Mesothelial cell of epicardium (in vitro differentiated cells): ENCODE measurements at regions not wholly inside any gene's neighbourhood (a gene's known extent, or its start where the extent isn't known, plus 50 kb on each side); places are given as distances from the start of the nearest gene placed in this dataset.

Source experiments
- DNase-seq, 2 experiments: peaks; one replicate each; pipeline ENCODE4 v3.0.0; 2021; ENCODE audit warnings: low spot score in 2 of 2; ENCODE audit not compliant: unreplicated experiment in 2 of 2
- H3K27ac Mint-ChIP-seq: 2 replicates; pipeline ENCODE4 v1.8.0; 2021; ENCODE audit warnings: mixed read lengths
- H3K27me3 Mint-ChIP-seq: 2 replicates; pipeline ENCODE4 v1.8.0; 2021; ENCODE audit warnings: low read depth, mixed read lengths
- H3K36me3 Mint-ChIP-seq: 2 replicates; pipeline ENCODE4 v1.8.0; 2021; ENCODE audit warnings: mixed read lengths
- H3K4me1 Mint-ChIP-seq: 2 replicates; pipeline ENCODE4 v1.8.0; 2021; ENCODE audit warnings: mixed read lengths
- H3K4me3 Mint-ChIP-seq: 2 replicates; pipeline ENCODE4 v1.8.0; 2021; ENCODE audit warnings: mild to moderate bottlenecking, moderate library complexity, mixed read lengths
- H3K9me3 Mint-ChIP-seq: 2 replicates; pipeline ENCODE4 v1.8.0; 2021; ENCODE audit warnings: mixed read lengths
- CTCF ChIP-seq: fragments of 200-600 bp; sonication (generic); IDR thresholded peaks from one replicate; pipeline ENCODE4 v1.5.0; 2021; ENCODE audit warnings: antibody characterized with exemption; ENCODE audit not compliant: unreplicated experiment

GRCh38 chr7:414681-415560 lies 104.7 kb downstream of the PDGFA start:
- no peaks in the 10 kb centered on the region for H3K27me3 Mint-ChIP-seq
- TF ChIP-seq CTCF = no peak
- peak in 1 of 2 experiments; percentile 36 for DNase-seq

GRCh38 chr7:415646-416525 lies 103.8 kb downstream of the PDGFA start:
- peak in 1 of 2 experiments; percentile 32 for DNase-seq
- H3K4me3 Mint-ChIP-seq = no peak overlapping the region
- no peaks in the 10 kb centered on the region for H3K4me1 Mint-ChIP-seq
- no peak for TF ChIP-seq CTCF
- peaks cover 8% of the 10 kb centered on the region for H3K9me3 Mint-ChIP-seq
- no peaks in the 10 kb centered on the region for H3K27me3 Mint-ChIP-seq
- H3K27ac Mint-ChIP-seq = no peak overlapping the region
- H3K36me3 Mint-ChIP-seq = peaks cover 3% of the 10 kb centered on the region

More at GRCh38 chr7:414681-415560, 104.7 kb downstream of the PDGFA start:
- Mint-ChIP-seq H3K9me3 (peaks cover 8% of the 10 kb centered on the region), H3K27ac (no peak overlapping the region), H3K4me1 (no peaks in the 10 kb centered on the region), H3K36me3 (peaks cover 3% of the 10 kb centered on the region), H3K4me3 (no peak overlapping the region)

GRCh38 chr7:416761-417624 lies 102.7 kb downstream of the PDGFA start:
- TF ChIP-seq CTCF = no peak
- Mint-ChIP-seq H3K4me3 (no peak overlapping the region), H3K36me3 (peaks cover 3% of the 10 kb centered on the region), H3K27me3 (peaks cover 3% of the 10 kb centered on the region), H3K9me3 (peaks cover 8% of the 10 kb centered on the region), H3K4me1 (no peaks in the 10 kb centered on the region), H3K27ac (no peak overlapping the region)
- peak in 1 of 2 experiments; percentile 37 for DNase-seq

- Mint-ChIP-seq H3K4me3 (no peak overlapping the region), H3K27ac (no peak overlapping the region), H3K4me1 (no peaks in the 10 kb centered on the region), H3K36me3 (peaks cover 3% of the 10 kb centered on the region), H3K9me3 (peaks cover 8% of the 10 kb centered on the region), H3K27me3 (peaks cover 3% of the 10 kb centered on the region)
- no peak for DNase-seq
- TF ChIP-seq CTCF = no peak
Observed at GRCh38 chr7:417625-417889, 102.1 kb downstream of the PDGFA start.

- no peak for DNase-seq
- TF ChIP-seq CTCF = no peak
Observed at GRCh38 chr7:417973-418601, 101.6 kb downstream of the PDGFA start.

More at GRCh38 chr7:417973-418601, 101.6 kb downstream of the PDGFA start:
- H3K36me3 Mint-ChIP-seq = peaks cover 3% of the 10 kb centered on the region
- peaks cover 3% of the 10 kb centered on the region for H3K27me3 Mint-ChIP-seq
- H3K4me3 Mint-ChIP-seq = no peak overlapping the region
- no peaks in the 10 kb centered on the region for H3K4me1 Mint-ChIP-seq
- H3K9me3 Mint-ChIP-seq = peaks cover 8% of the 10 kb centered on the region
- H3K27ac Mint-ChIP-seq = no peak overlapping the region
